Amygdala (tissue), 56 donors: ENCODE measurements at regions not wholly inside any gene's neighbourhood (a gene's known extent, or its start where the extent isn't known, plus 50 kb on each side); places are given as distances from the start of the nearest gene placed in this dataset.

Source experiments
- DNase-seq, 56 donors: peaks; one replicate each; lab custom pipeline; 2025; lab: John Stamatoyannopoulos, UW

DNA sequence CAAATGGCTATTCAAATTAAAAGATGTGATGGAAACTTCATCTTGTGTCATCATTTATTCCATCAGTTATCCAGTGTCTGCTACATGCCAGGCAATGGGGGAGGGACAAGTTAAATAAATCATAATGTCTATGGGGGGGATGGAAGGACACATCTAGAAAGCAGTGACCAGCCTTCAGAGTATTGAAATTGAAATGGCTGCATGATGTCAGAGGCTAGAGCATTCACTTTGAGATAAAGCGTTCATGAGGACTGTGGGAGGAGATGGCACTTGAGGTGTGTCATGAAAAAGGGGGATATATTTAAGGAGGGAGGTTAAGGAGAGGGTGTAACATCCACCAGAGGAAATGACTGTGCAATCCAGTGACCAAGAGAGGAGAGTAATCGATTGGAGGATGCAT is 50.6 kb downstream of the SLIT2 start:
- DNase-seq = no peak

- DNase-seq = peak in 8 of 56 donors; percentile 5 to 47 (median 8)
Observed at GRCh38 chr4:20305976-20306375, 54.3 kb downstream of the SLIT2 start.

- DNase-seq = no peak
Observed at GRCh38 chr4:20311856-20312255, 60.2 kb downstream of the SLIT2 start.

GRCh38 chr4:20313237-20314030 is 61.7 kb downstream of the SLIT2 start:
- peak in 1 of 56 donors; percentile 1 for DNase-seq

DNA sequence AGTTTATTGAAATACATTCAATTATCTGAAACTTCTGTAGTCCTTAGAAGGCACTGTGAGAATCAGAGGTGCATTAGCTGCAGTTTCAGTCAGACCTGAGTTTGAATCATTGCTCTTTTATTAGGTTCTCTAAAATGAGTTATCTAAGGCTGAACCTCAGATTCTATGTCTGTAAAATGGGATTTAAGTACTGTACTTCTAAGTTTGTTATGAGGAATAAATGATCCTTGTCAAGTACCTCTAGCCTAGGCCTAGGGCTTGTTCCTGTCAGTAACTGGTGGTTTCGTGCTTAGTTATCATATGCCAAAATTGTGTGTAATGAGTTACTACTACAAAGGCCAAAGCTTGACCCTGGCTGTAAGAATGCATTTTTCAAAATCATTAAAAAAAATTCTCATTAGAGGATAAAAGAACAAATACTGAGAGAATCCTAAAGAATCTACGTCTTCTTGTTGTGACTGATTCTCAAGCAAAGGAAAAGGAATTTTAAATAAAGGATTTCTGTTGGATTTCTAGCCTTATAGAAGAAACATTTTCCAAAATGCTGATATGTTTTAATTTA is 65.8 kb downstream of the SLIT2 start:
- DNase-seq = no peak

- peak in 1 of 56 donors; percentile 27 for DNase-seq
Observed at GRCh38 chr4:20318001-20318908, 66.5 kb downstream of the SLIT2 start.

DNA sequence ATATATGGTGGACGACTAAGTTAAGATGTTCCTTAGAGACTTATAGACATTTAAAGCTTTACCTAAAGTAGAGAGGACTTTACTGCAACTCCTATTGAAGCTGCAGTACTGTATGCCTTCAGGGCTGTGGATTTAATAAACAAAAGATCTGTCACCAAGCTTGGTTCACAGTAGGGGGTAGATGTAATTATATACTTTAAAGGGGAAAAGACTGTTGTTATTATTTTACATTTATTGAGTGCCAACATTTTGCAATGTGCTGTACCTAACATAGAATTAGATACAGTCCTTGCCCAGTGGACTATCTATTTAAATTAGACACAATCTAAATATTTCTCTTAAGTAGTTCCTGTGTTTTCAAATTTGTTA is 67.2 kb downstream of the SLIT2 start:
- DNase-seq = no peak

- no peak for DNase-seq
Observed at GRCh38 chr4:20319825-20320612, 68.3 kb downstream of the SLIT2 start.

DNA sequence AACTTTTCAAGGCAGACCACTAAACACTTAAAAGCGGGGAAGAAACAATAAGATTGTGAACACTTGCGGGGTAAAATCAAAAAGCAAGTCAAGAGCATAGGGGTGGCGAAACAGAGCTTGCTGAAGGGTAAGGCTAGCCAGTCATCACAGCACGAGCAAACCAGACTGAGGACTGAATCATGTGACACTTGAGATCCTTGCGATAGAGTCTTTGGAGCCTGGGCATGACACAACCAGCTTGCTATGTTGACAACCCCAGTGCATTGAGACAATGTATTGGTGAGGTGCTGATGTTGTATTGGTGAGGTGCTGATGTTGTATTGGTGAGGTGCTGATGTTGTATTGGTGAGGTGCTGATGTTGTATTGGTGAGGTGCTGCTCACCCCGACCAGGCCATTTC is 72.3 kb downstream of the SLIT2 start:
- DNase-seq = no peak

- DNase-seq = no peak
Observed at GRCh38 chr4:20326460-20326859, 74.8 kb downstream of the SLIT2 start.

- no peak for DNase-seq
Observed at GRCh38 chr4:20326977-20327376, 75.3 kb downstream of the SLIT2 start.

DNA sequence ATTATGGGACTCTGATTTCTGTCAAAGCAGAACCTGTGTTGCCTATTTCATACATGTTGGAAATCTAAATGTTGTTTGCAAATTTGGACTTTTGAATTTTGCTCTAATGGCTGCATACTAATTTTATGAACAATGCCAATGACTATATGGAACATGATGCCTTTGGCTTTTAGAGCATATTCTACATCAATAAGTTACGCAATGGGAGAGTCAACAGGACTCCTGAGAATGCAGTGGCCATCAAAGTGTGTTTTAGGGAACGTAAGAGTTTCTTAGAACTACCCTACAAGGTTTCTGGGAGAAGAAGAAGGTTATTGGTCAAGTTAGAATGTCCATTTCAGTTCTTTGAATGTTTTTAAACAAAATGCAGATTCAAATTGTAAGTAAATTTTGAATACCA is 76.1 kb downstream of the SLIT2 start:
- DNase-seq = no peak

DNA sequence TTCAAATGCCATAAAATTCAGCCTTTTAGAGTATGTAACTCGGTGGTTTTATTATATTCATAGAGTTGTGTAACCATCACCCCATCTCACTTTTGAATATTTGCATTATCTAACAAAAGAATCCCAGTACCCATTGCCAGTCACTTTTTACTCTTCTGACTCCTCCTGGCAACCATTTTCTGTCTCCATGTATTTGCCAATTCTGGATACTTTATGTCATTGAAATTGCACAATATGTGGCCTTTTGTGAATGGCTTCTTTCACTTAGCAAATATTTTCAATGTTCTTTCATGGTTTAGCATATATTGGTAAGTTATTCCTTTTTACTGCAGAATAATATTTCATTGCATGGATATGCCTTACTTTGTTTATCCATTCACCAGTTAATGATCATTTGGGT is 79.9 kb downstream of the SLIT2 start:
- no peak for DNase-seq

DNA sequence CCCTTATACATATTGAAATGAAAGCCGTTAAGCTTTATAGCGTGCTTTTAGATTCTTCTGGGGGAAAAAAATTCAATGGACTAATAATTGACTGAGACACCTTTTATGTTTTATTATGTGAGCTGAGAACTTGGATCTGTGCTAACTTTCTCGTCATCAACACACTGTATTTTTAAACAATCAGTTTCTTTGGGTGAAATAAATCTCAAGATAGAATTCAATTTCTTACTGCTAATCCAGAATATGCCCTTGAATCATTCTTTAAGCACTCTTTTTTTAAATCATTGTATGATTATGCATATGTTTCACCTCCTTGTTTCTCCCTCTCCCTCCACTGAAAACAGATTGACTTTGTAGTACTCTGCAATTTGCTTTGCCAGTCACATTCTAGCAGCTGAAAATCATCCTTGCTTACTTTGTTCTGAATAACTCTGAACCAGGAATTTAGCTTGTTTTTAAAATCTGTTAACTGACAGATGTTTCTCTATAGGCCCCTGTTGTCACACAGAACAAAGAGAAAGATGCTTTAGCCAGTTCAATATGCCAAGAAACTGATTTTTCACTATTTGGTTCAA is 81.5 kb downstream of the SLIT2 start:
- no peak for DNase-seq

DNA sequence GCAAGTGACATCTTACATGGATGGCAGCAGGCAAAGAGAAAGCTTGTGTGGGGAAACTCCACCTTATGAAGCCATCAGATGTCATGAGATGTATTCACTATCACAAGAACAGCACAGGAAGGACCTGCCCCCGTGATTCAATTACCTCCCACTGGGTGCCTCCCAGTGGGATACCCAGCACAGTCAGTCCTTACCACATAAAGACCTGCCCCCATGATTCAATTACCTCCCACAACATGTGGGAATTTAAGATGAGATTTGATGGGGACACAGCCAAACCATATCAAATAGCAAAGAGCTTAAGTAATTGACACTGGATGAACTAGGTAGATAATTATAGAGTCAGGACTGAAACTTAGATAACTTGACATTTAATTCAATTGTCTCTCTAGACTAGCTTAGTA is 85.6 kb downstream of the SLIT2 start:
- DNase-seq = no peak

- no peak for DNase-seq
Observed at GRCh38 chr4:20338841-20339240, 87.1 kb downstream of the SLIT2 start.

DNA sequence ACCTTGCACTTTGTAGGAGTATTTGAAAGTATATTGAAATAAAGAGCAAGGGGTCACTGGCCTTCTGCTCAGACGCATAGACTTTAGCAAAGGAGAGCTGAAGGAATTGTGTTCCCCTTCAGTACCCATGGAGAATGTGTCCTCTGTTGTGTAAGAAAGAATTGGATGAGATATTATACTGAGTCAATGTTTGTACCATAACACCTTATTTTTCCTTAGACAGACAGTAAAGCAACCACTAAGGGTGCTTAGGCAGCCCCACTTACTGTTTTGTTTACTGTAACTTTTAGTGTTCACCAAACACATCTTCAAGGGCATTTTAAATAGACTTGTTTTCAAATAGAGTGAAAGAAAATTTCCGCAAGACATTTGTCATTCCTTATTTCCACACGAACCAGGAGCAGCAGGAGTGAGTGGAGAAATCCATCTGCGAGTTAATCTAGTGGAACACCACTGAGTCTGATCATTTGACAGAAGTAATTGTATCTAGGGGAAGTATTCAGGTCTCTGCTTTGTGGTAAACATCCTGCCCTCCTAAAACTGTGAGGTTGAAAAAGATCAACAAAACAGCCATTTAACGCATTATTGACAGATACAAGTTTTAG is 89.5 kb downstream of the SLIT2 start:
- no peak for DNase-seq

GRCh38 chr4:20347531-20347930 is 95.8 kb downstream of the SLIT2 start:
- no peak for DNase-seq

GRCh38 chr4:20348411-20348810 is 96.7 kb downstream of the SLIT2 start:
- DNase-seq = no peak
